WERI-Rb-1 (cell line): ENCODE measurements at regions not wholly inside any gene's neighbourhood (a gene's known extent, or its start where the extent isn't known, plus 50 kb on each side); places are given as distances from the start of the nearest gene placed in this dataset.

Experiments used
- DNase-seq: peaks from one replicate; pipeline ENCODE4 v3.0.0-alpha.2; 2020
- H3K27ac ChIP-seq: fragments of 250-450 bp; sonication (Bioruptor Pico); 2 replicates; pipeline ENCODE4 v1.5.1; 2020; ENCODE audit warnings: mild to moderate bottlenecking, moderate library complexity
- H3K27me3 ChIP-seq: fragments of 250-450 bp; sonication (Bioruptor Pico); 2 replicates; pipeline ENCODE4 v1.5.1; 2021; ENCODE audit warnings: mild to moderate bottlenecking, low read depth, moderate library complexity; ENCODE audit not compliant: insufficient read depth, severe bottlenecking
- H3K36me3 ChIP-seq: fragments of 250-450 bp; sonication (Bioruptor Pico); 2 replicates; pipeline ENCODE4 v1.5.1; 2020; ENCODE audit warnings: mild to moderate bottlenecking, moderate library complexity
- H3K4me3 ChIP-seq: 2 replicates; pipeline ENCODE4 v1.5.1; 2011; ENCODE audit warnings: low read depth, mild to moderate bottlenecking, control low read depth, low read length
- H3K9me3 ChIP-seq: fragments of 250-450 bp; sonication (Bioruptor Pico); 2 replicates; pipeline ENCODE4 v1.5.1; 2021; ENCODE audit warnings: mild to moderate bottlenecking, moderate library complexity; ENCODE audit not compliant: severe bottlenecking
- CTCF ChIP-seq: IDR thresholded peaks from 2 replicates; pipeline ENCODE4 v1.5.1; 2011; ENCODE audit warnings: low read depth, mild to moderate bottlenecking, control low read depth, inconsistent platforms, low read length

DNA sequence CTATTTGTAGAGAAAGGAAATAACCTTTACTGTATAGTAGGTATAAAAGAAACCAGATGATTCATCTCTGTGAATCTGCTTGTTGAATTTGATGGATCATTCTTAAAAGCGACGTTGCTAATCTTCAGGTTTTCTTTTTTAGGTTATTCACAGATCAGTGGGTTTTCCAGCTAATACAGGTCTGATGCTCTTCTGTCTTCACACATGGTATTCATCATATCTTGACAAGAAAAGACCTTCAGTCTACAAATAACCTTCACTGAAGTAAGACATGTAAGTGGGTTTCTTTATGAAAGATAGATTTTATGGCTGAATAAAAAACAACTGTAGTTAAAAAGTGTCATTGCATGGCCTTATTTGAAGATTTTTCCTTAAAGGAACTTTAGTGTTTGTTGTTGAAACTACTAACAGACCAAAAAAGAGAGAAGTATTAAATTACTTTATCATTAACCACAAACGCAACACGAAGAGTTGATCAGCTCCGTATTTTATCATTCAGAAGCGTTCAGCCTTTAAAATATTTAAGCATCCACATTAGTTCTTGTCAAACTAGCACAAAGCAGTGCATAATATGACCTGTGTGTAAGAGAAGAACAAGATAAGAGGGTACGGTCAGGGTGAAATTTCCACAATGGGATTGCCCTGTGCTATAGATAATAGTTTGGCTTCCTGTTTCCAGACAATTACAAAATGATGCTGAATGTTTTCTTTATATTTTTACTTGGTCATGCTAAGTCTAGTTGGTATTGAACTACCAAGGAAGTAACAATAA is 299.5 kb downstream of the MZT1 start:
- no peak for TF ChIP-seq CTCF
- Histone ChIP-seq H3K36me3 (no peaks in the 10 kb centered on the region), H3K4me3 (no peak overlapping the region), H3K27me3 (no peaks in the 10 kb centered on the region), H3K27ac (no peak overlapping the region), H3K9me3 (no peaks in the 10 kb centered on the region)
- DNase-seq: no peak

DNA sequence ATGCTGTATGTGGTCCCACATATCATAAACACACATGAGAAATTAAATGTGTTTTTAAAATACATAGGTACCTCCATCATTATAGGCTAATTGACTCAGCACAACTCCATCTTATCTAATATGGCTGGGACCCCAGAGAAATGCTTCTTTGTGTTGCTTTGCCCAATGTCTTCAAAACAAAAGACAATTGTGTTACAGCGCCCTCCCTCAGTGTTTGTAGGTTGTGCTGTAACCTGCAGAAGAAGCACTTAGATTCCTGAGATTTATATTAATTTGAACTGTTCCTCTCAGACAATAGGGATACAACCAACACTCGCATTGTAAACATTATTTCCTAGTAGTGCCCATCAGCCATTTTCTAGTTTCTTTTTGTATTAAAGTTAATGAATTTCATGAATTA is 303.4 kb downstream of the MZT1 start:
- TF ChIP-seq CTCF: no peak
- Histone ChIP-seq H3K4me3 (no peak overlapping the region), H3K27ac (no peak overlapping the region), H3K36me3 (no peaks in the 10 kb centered on the region), H3K27me3 (no peaks in the 10 kb centered on the region), H3K9me3 (no peaks in the 10 kb centered on the region)
- no peak for DNase-seq

DNA sequence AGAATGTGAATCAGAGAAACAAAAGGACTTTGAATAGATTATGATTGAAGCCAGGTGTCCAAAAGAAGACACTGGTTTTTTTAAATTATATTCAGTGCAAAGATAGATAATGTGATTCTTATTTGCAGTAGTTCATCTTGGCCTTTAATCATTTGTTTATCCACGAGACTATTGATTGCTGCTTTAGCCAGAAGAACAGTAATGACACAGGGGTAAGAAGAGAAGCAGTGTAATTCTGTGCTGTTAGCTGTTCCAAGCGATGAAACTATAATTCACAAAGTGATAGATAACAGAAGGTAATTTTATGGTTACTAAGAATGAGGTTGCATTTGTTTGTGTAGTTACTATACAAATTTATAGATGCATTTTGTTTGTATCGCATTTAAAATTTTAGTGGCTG is 311.6 kb downstream of the MZT1 start:
- H3K36me3 ChIP-seq: no peaks in the 10 kb centered on the region
- no peaks in the 10 kb centered on the region for H3K27me3 ChIP-seq
- H3K4me3 ChIP-seq: no peak overlapping the region
- H3K9me3 ChIP-seq: no peaks in the 10 kb centered on the region
- no peak for DNase-seq
- H3K27ac ChIP-seq: no peak overlapping the region
- no peak for TF ChIP-seq CTCF

- DNase-seq: no peak
- no peak overlapping the region for H3K4me3 ChIP-seq
- H3K27me3 ChIP-seq: no peaks in the 10 kb centered on the region
- H3K27ac ChIP-seq: no peak overlapping the region
- H3K36me3 ChIP-seq: no peaks in the 10 kb centered on the region
- no peaks in the 10 kb centered on the region for H3K9me3 ChIP-seq
- no peak for TF ChIP-seq CTCF
These were observed 314.9 kb downstream of the MZT1 start for GRCh38 chr13:72412481-72412880.

DNA sequence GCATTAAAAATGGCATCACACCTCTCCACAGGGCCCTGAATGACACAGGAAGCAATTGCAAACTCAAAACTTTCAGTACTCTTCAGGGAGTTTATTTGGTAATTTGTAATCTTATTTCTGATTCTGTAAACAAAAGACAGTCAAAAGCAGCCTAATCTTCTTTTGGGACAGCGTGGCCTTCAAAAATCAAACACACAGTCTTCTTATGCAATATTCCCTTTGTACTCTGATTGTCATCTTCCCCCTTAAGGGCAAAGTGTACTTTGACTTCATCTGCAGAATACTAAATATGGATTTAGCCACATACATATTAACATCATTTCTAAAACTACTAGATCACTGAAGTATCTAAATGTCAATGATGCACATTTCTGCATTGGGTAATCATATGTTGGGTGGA is 322.0 kb downstream of the MZT1 start:
- DNase-seq: no peak
- H3K27me3 ChIP-seq: no peaks in the 10 kb centered on the region
- no peak for TF ChIP-seq CTCF
- H3K4me3 ChIP-seq: no peak overlapping the region
- H3K27ac ChIP-seq: no peak overlapping the region
- no peaks in the 10 kb centered on the region for H3K9me3 ChIP-seq
- no peaks in the 10 kb centered on the region for H3K36me3 ChIP-seq
